Loucy (cell line): ENCODE measurements at regions not wholly inside any gene's neighbourhood (a gene's known extent, or its start where the extent isn't known, plus 50 kb on each side); places are given as distances from the start of the nearest gene placed in this dataset.

Experiments
- H2AFZ ChIP-seq: fragments of 200-600 bp; sonication (generic); 2 replicates; pipeline ENCODE4 v1.6.0; 2016; ENCODE audit warnings: antibody characterized with exemption, mild to moderate bottlenecking, low read length, moderate library complexity
- H3F3A ChIP-seq: fragments of 200-600 bp; 2 replicates; pipeline ENCODE4 v1.6.0; 2016; ENCODE audit warnings: antibody characterized with exemption, low read depth, mild to moderate bottlenecking
- H3K27me3 ChIP-seq: fragments of 200-600 bp; sonication (generic); 2 replicates; pipeline ENCODE4 v1.6.1; 2014; ENCODE audit warnings: low read length, mild to moderate bottlenecking; ENCODE audit not compliant: insufficient read depth, poor library complexity, severe bottlenecking
- H3K36me3 ChIP-seq: fragments of 200-600 bp; sonication (generic); 2 replicates; pipeline ENCODE4 v1.6.1; 2016; ENCODE audit warnings: low read length; ENCODE audit not compliant: insufficient read depth
- H3K4me1 ChIP-seq: fragments of 200-600 bp; sonication (generic); 2 replicates; pipeline ENCODE4 v1.5.1; 2014; ENCODE audit warnings: low read length, mild to moderate bottlenecking; ENCODE audit not compliant: insufficient read depth, poor library complexity, severe bottlenecking
- H3K4me2 ChIP-seq: fragments of 200-600 bp; sonication (generic); 2 replicates; pipeline ENCODE4 v1.6.0; 2014; ENCODE audit warnings: antibody characterized with exemption, low read length, low read depth, mild to moderate bottlenecking; ENCODE audit not compliant: poor library complexity, severe bottlenecking
- H3K4me3 ChIP-seq: fragments of 200-600 bp; sonication (generic); 2 replicates; pipeline ENCODE4 v1.5.1; 2014; ENCODE audit warnings: low read length, mild to moderate bottlenecking, mixed read lengths; ENCODE audit not compliant: poor library complexity, severe bottlenecking
- H3K79me2 ChIP-seq: fragments of 200-600 bp; sonication (generic); 2 replicates; pipeline ENCODE4 v1.6.1; 2014; ENCODE audit warnings: low read length; ENCODE audit not compliant: insufficient read depth
- H3K9ac ChIP-seq: fragments of 200-600 bp; sonication (generic); 2 replicates; pipeline ENCODE4 v1.6.0; 2014; ENCODE audit warnings: mild to moderate bottlenecking, low read depth, low read length, moderate library complexity; ENCODE audit not compliant: poor library complexity, severe bottlenecking
- H3K9me2 ChIP-seq: fragments of 200-600 bp; sonication (generic); replicated peaks from 2 replicates; pipeline ENCODE4 v1.6.1; 2016; ENCODE audit warnings: low read depth, low read length, mixed read lengths
- H3K9me3 ChIP-seq: fragments of 200-600 bp; sonication (generic); 2 replicates; pipeline ENCODE4 v1.6.1; 2014; ENCODE audit warnings: mild to moderate bottlenecking, antibody characterized with exemption, low read length, low read depth; ENCODE audit not compliant: insufficient read depth
- H4K20me1 ChIP-seq: fragments of 200-600 bp; sonication (generic); 2 replicates; pipeline ENCODE4 v1.6.0; 2014; ENCODE audit warnings: antibody characterized with exemption, low read length, mild to moderate bottlenecking; ENCODE audit not compliant: insufficient read depth, poor library complexity, severe bottlenecking
- EZH2phosphoT487 ChIP-seq: fragments of 200-600 bp; IDR thresholded peaks from 2 replicates; pipeline ENCODE4 v1.6.1; 2018; ENCODE audit warnings: antibody characterized with exemption, mild to moderate bottlenecking, moderate library complexity, borderline replicate concordance
- TF ChIP-seq, protein P1 (sequence below): fragments of 200-600 bp; sonication (generic); conservative IDR thresholded peaks from 2 replicates; pipeline ENCODE4 v1.5.1; 2014; ENCODE audit warnings: mild to moderate bottlenecking, antibody characterized with exemption, low read length

DNA sequence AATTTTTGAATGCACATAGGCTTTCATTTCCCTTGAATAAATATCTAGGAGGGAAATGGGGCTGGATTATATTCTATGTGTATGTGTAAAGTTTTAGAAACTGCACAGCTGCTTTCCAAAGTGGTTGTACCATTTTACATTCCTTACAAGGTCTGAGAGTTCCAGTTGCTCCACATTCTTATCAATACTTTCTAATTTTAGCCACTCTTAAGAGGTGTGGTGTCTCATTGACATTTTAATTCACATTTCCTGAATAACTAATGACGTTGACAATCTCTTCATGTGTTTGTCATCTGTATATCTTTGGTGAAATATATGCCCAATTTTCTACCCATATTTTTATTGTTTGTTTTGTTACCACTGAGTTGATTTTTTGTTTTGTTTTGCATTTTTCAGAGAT lies 74.6 kb upstream of the VASH1 start:
- no peak overlapping the region for H3K4me2 ChIP-seq
- H3K9ac ChIP-seq, result no peak overlapping the region
- no peak for TF ChIP-seq EZH2phosphoT487
- no peaks in the 10 kb centered on the region for H3K79me2 ChIP-seq
- H3K4me1 ChIP-seq, result no peaks in the 10 kb centered on the region
- H3K36me3 ChIP-seq, result no peaks in the 10 kb centered on the region
- H3F3A ChIP-seq, result no peaks in the 10 kb centered on the region
- H3K9me2 ChIP-seq, result no peaks in the 10 kb centered on the region
- no peak overlapping the region for H2AFZ ChIP-seq
- H4K20me1 ChIP-seq, result no peaks in the 10 kb centered on the region
- H3K9me3 ChIP-seq, result peaks cover 9% of the 10 kb centered on the region; the same call in 1 of the 2 replicates
- H3K4me3 ChIP-seq, result no peak overlapping the region
- no peaks in the 10 kb centered on the region for H3K27me3 ChIP-seq

DNA sequence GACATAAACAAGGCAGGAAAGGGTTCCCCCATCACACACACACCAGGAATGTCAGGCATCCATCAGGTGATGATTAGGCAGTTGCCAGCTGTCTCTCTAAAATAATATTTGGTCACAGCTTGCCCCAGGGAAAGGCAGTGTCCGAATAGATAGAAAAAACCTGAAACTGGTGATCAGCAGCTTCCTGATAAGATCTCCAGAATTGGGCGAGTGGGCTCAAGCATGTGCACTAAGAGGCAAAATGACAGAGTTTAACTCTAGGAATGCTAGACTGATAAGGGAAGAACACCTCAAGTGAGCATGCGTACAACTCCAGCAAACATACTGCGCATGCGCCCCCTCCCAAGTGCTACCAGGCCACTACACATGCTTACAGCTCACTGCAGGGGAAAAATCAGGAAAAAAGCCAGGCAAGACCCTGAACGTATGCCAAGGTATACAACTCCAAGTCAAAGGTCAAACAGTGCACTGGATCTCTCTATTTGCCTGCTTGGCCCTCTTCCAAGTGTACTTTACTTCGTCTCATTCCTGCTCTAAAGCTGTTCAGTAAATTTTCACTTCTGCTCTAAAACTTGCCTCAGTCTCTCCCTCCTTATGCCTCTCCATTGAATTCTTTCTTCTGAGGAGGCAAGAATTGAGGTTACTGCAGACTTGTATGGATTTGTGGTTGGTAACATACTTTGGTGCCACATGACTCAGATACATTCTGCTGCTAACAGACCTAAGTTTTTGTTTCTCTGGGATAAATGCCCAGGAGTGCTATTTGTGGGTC lies 73.5 kb upstream of the VASH1 start:
- Histone ChIP-seq H3K36me3 (no peaks in the 10 kb centered on the region), H2AFZ (no peak overlapping the region), H3F3A (no peaks in the 10 kb centered on the region), H3K9me2 (no peaks in the 10 kb centered on the region), H3K79me2 (no peaks in the 10 kb centered on the region), H4K20me1 (no peaks in the 10 kb centered on the region), H3K27me3 (no peaks in the 10 kb centered on the region), H3K4me3 (no peak overlapping the region), H3K4me2 (no peak overlapping the region), H3K9me3 (0 out of 2 replicates have a peak, but pooled peaks cover under 1% of the 10 kb centered on the region), H3K9ac (no peak overlapping the region), H3K4me1 (no peaks in the 10 kb centered on the region)
- no peak for TF ChIP-seq EZH2phosphoT487
- TF ChIP-seq, protein P1, sequence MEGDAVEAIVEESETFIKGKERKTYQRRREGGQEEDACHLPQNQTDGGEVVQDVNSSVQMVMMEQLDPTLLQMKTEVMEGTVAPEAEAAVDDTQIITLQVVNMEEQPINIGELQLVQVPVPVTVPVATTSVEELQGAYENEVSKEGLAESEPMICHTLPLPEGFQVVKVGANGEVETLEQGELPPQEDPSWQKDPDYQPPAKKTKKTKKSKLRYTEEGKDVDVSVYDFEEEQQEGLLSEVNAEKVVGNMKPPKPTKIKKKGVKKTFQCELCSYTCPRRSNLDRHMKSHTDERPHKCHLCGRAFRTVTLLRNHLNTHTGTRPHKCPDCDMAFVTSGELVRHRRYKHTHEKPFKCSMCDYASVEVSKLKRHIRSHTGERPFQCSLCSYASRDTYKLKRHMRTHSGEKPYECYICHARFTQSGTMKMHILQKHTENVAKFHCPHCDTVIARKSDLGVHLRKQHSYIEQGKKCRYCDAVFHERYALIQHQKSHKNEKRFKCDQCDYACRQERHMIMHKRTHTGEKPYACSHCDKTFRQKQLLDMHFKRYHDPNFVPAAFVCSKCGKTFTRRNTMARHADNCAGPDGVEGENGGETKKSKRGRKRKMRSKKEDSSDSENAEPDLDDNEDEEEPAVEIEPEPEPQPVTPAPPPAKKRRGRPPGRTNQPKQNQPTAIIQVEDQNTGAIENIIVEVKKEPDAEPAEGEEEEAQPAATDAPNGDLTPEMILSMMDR, result no peak

DNA sequence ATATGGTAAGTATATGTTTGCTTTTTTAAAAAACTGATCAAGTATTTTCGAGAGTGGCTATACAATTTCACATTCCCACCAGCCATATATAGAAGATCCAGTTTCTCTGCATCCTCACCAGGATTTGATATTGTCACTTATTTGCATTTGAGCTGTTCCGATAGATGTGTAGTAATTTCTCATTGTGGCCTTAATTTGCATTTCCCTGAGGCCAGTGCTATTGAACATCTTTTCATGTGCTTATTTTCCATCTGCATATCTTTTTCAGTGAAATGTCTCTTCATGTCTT lies 72.9 kb upstream of the VASH1 start:
- H3K79me2 ChIP-seq, result no peaks in the 10 kb centered on the region
- no peak overlapping the region for H3K4me2 ChIP-seq
- no peak for TF ChIP-seq EZH2phosphoT487
- TF ChIP-seq, protein P1, result no peak

DNA sequence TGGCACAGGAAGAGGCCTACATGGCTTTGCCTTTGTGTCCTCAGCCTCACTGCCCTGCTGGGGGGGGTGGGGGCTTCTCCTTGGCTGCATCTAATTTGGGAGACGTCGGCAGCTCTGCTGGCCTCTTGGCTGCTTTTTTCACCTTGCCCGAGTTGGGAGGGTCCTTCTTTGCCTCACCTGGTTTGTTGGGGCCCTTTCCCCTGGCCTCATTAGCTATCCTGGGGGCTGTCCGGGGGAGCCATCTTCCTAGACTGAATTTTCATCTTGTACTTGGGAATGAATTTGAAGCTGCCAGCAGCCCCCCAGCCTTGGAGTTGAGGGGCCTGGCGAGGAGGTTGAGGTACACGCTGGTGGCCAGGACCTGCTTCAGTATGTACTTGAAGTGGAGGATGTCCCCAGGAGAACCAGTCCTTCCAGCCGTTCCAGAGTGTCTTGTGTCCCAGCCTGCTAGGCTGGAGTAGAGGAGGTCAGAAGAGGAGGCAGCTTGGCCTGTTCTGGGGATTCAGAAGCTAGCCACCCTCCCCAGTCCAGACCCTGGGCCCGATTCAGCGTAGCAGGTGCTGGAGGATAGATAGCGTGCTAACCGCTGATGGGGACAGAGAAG lies 70.7 kb upstream of the VASH1 start:
- Histone ChIP-seq H4K20me1 (no peaks in the 10 kb centered on the region), H3K4me2 (no peak overlapping the region), H3K9me2 (no peaks in the 10 kb centered on the region), H2AFZ (no peak overlapping the region), H3K36me3 (no peaks in the 10 kb centered on the region), H3K9me3 (no peaks in the 10 kb centered on the region), H3K4me1 (no peaks in the 10 kb centered on the region), H3K9ac (no peak overlapping the region), H3K4me3 (no peak overlapping the region), H3K27me3 (peaks cover 4% of the 10 kb centered on the region), H3K79me2 (no peaks in the 10 kb centered on the region), H3F3A (no peaks in the 10 kb centered on the region)
- TF ChIP-seq, protein P1, result no peak
- TF ChIP-seq EZH2phosphoT487, result no peak

More for the DNA sequence above, 72.9 kb upstream of the VASH1 start:
- Histone ChIP-seq H3K9me2 (no peaks in the 10 kb centered on the region), H3K9ac (no peak overlapping the region), H3F3A (no peaks in the 10 kb centered on the region), H3K4me3 (no peak overlapping the region), H4K20me1 (no peaks in the 10 kb centered on the region), H2AFZ (no peak overlapping the region), H3K36me3 (no peaks in the 10 kb centered on the region), H3K4me1 (no peaks in the 10 kb centered on the region), H3K27me3 (no peaks in the 10 kb centered on the region), H3K9me3 (no peaks in the 10 kb centered on the region)
